H1 (cell line): ENCODE measurements at regions not wholly inside any gene's neighbourhood (a gene's known extent, or its start where the extent isn't known, plus 50 kb on each side); places are given as distances from the start of the nearest gene placed in this dataset.

ENCODE experiments used
- CTCF ChIA-PET: fragments of 300-600 bp; sonication (Branson Sonifier 250); formaldehyde crosslinking; loops from one replicate; lab custom pipeline; 2021; ENCODE audit not compliant: partially characterized antibody; lab: Charles Lee
- POLR2A ChIA-PET: fragments of 300-600 bp; sonication (Branson Sonifier 250); formaldehyde crosslinking; loops from one replicate; lab custom pipeline; 2021; ENCODE audit warnings: inconsistent platforms; ENCODE audit not compliant: partially characterized antibody; lab: Charles Lee
- DNase-seq, 2 experiments: peaks; one replicate each; pipeline versions ENCODE4 v3.0.0 to v3.0.0-alpha.2; 2010 to 2022; ENCODE audit warnings: low spot score in 2 of 2, low read depth in 1 of 2, mixed read lengths in 1 of 2
- FAIRE-seq: peaks from 2 replicates; lab custom pipeline; 2011; peaks lifted over from hg19 to GRCh38; lab: Jason Lieb, UNC
- H2AFZ ChIP-seq: 2 replicates; pipeline ENCODE4 v1.8.1; 2012; ENCODE audit warnings: low read length, inconsistent platforms
- H2AK5ac ChIP-seq: 2 replicates; pipeline ENCODE4 v1.6.1; 2013; ENCODE audit warnings: low read depth, low read length
- H2BK120ac ChIP-seq: replicated peaks from 2 replicates; pipeline ENCODE3; 2013; ENCODE audit warnings: low read depth, low read length, inconsistent platforms
- H2BK12ac ChIP-seq: 2 replicates; pipeline ENCODE4 v1.6.1; 2013; ENCODE audit warnings: low read depth, low read length
- H2BK15ac ChIP-seq: 2 replicates; pipeline ENCODE4 v1.6.1; 2013; ENCODE audit warnings: low read length
- H2BK20ac ChIP-seq: 2 replicates; pipeline ENCODE4 v1.6.1; 2013; ENCODE audit warnings: low read length
- H2BK5ac ChIP-seq: 2 replicates; pipeline ENCODE4 v1.6.1; 2013; ENCODE audit warnings: low read depth, low read length
- H3K14ac ChIP-seq: 2 replicates; pipeline ENCODE4 v1.6.1; 2013; ENCODE audit warnings: inconsistent platforms; ENCODE audit not compliant: insufficient read length
- H3K18ac ChIP-seq: 2 replicates; pipeline ENCODE4 v1.6.1; 2013; ENCODE audit warnings: low read length; ENCODE audit errors: extremely low read depth
- H3K23ac ChIP-seq: 2 replicates; pipeline ENCODE4 v1.6.1; 2013; ENCODE audit warnings: inconsistent platforms; ENCODE audit not compliant: insufficient read length
- H3K23me2 ChIP-seq: 2 replicates; pipeline ENCODE4 v1.6.1; 2013; ENCODE audit warnings: low read depth, low read length
- H3K27ac ChIP-seq: 2 replicates; pipeline ENCODE4 v1.6.1; 2011; ENCODE audit warnings: low read depth, low read length, inconsistent platforms
- H3K27me3 ChIP-seq, 4 experiments: replicated peaks in 1 of 4; 1 replicate in 1 of 4; 2 replicates in 3 of 4; pipeline versions ENCODE4 v1.6.1 to v1.8.1; 2011 to 2013; ENCODE audit warnings: low read length in 3 of 4, mild to moderate bottlenecking in 3 of 4, inconsistent platforms in 2 of 4, mixed read lengths in 2 of 4, moderate library complexity in 1 of 4; ENCODE audit not compliant: control insufficient read depth in 3 of 4, insufficient read depth in 3 of 4; ENCODE audit errors: extremely low read depth in 1 of 4
- H3K36me3 ChIP-seq, 4 experiments: 2 replicates each; pipeline versions ENCODE4 v1.6.1 to v1.8.1; 2011 to 2013; ENCODE audit warnings: mild to moderate bottlenecking in 4 of 4, low read length in 3 of 4, moderate library complexity in 2 of 4, control low read depth in 1 of 4, inconsistent platforms in 1 of 4; ENCODE audit not compliant: insufficient read depth in 4 of 4, control insufficient read depth in 2 of 4
- H3K4ac ChIP-seq: replicated peaks from 2 replicates; pipeline ENCODE3; 2013; ENCODE audit warnings: low read length, low read depth, mixed read lengths, inconsistent platforms; ENCODE audit not compliant: insufficient read length
- H3K4me1 ChIP-seq, 4 experiments: replicated peaks in 1 of 4; 1 replicate in 1 of 4; 2 replicates in 3 of 4; pipeline versions ENCODE4 v1.6.1 to v1.8.1; 2011 to 2013; ENCODE audit warnings: low read length in 3 of 4, inconsistent platforms in 2 of 4, mixed read lengths in 1 of 4; ENCODE audit not compliant: insufficient read depth in 4 of 4, control insufficient read depth in 3 of 4
- H3K4me2 ChIP-seq, 2 experiments: 2 replicates each; pipeline versions ENCODE4 v1.6.1 to v1.8.1; 2011 to 2013; ENCODE audit warnings: low read depth in 2 of 2, low read length in 2 of 2, control low read depth in 1 of 2, inconsistent platforms in 1 of 2, mild to moderate bottlenecking in 1 of 2; ENCODE audit not compliant: insufficient read depth in 1 of 2
- H3K4me3 ChIP-seq, 4 experiments: fragments of 200-600, 300-600 bp in 1 of 4; sonication (generic), shearing (Covaris generic), sonication (Bioruptor Twin) in 1 of 4; 2 replicates each; pipeline versions ENCODE4 v1.5.1 to v1.8.1; 2011 to 2016; ENCODE audit warnings: low read length in 4 of 4, low read depth in 3 of 4, control low read depth in 2 of 4, inconsistent platforms in 2 of 4, mild to moderate bottlenecking in 2 of 4, mixed read lengths in 1 of 4, moderate library complexity in 1 of 4; ENCODE audit not compliant: insufficient read depth in 2 of 4; ENCODE audit errors: extremely low read depth in 1 of 4
- H3K56ac ChIP-seq: replicated peaks from 2 replicates; pipeline ENCODE3; 2013; ENCODE audit warnings: low read depth, mild to moderate bottlenecking, mixed read lengths, low read length, inconsistent platforms; ENCODE audit not compliant: insufficient read length
- H3K79me1 ChIP-seq: 2 replicates; pipeline ENCODE4 v1.6.1; 2013; ENCODE audit warnings: low read depth, low read length, control low read depth
- H3K79me2 ChIP-seq, 2 experiments: 2 replicates each; pipeline versions ENCODE4 v1.6.1 to v1.8.1; 2012 to 2013; ENCODE audit warnings: low read length in 2 of 2, mild to moderate bottlenecking in 2 of 2, inconsistent platforms in 1 of 2; ENCODE audit not compliant: insufficient read depth in 2 of 2, control insufficient read depth in 1 of 2
- H3K9ac ChIP-seq, 4 experiments: replicated peaks in 1 of 4; 1 replicate in 1 of 4; 2 replicates in 3 of 4; pipeline versions ENCODE4 v1.6.1 to v1.8.1; 2011 to 2013; ENCODE audit warnings: low read depth in 3 of 4, low read length in 3 of 4, control low read depth in 2 of 4, mild to moderate bottlenecking in 2 of 4, moderate library complexity in 2 of 4, inconsistent platforms in 1 of 4; ENCODE audit errors: extremely low read depth in 1 of 4
- H3K9me3 ChIP-seq, 2 experiments: 2 replicates each; pipeline versions ENCODE4 v1.6.1 to v1.8.1; 2012 to 2013; ENCODE audit warnings: mild to moderate bottlenecking in 2 of 2, moderate library complexity in 2 of 2, control low read depth in 1 of 2, inconsistent platforms in 1 of 2, low read depth in 1 of 2, low read length in 1 of 2, mixed read lengths in 1 of 2; ENCODE audit not compliant: insufficient read depth in 2 of 2
- H4K20me1 ChIP-seq, 2 experiments: replicated peaks in 1 of 2; 2 replicates each; pipeline versions ENCODE3 to v1.8.1; 2011 to 2013; ENCODE audit warnings: inconsistent platforms in 2 of 2, low read length in 2 of 2, mild to moderate bottlenecking in 1 of 2; ENCODE audit not compliant: insufficient read depth in 2 of 2, control insufficient read depth in 1 of 2
- H4K5ac ChIP-seq: 2 replicates; pipeline ENCODE4 v1.6.1; 2013; ENCODE audit warnings: low read length, low read depth, mixed read lengths, inconsistent platforms; ENCODE audit not compliant: insufficient read length
- H4K8ac ChIP-seq: 2 replicates; pipeline ENCODE4 v1.8.0; 2013; ENCODE audit warnings: mild to moderate bottlenecking, moderate library complexity, low read length, inconsistent platforms; ENCODE audit not compliant: insufficient read depth; ENCODE audit errors: extremely low read depth
- H4K91ac ChIP-seq: replicated peaks from 2 replicates; pipeline ENCODE3; 2013; ENCODE audit warnings: low read length, mixed read lengths, inconsistent platforms; ENCODE audit not compliant: insufficient read length
- CHD2 ChIP-seq: IDR thresholded peaks from 2 replicates; pipeline ENCODE4 v1.6.1; 2012; ENCODE audit warnings: low read length, improper control_type of control experiment
- E2F6 ChIP-seq: IDR thresholded peaks from 2 replicates; pipeline ENCODE4 v1.6.1; 2012; ENCODE audit warnings: inconsistent platforms
- MAX ChIP-seq: IDR thresholded peaks from 2 replicates; pipeline ENCODE4 v1.6.1; 2012; ENCODE audit warnings: inconsistent platforms
- SP4 ChIP-seq: IDR thresholded peaks from 2 replicates; pipeline ENCODE4 v1.6.1; 2012; ENCODE audit warnings: low read length, inconsistent platforms
- TCF12 ChIP-seq: IDR thresholded peaks from 2 replicates; pipeline ENCODE4 v1.6.1; 2011; ENCODE audit warnings: low read depth, mild to moderate bottlenecking, low read length
- WGBS, 2 experiments: shearing (Covaris generic) in 1 of 2; methylation state at CpG; one replicate each; pipeline versions ENCODE4 v1.1.6 to v1.1.7; 2013 to 2015; ENCODE audit warnings: low lambda C conversion rate in 2 of 2, mixed read lengths in 2 of 2, inconsistent platforms in 1 of 2, low coverage in 1 of 2, missing lambda C conversion rate in 1 of 2; ENCODE audit not compliant: insufficient replicate concordance in 2 of 2, insufficient coverage in 1 of 2, insufficient read length in 1 of 2; ENCODE audit errors: extremely low coverage in 1 of 2, missing lambda C conversion rate in 1 of 2; 5-methylcytosine and 5-hydroxymethylcytosine counted together

- Histone ChIP-seq H2AK5ac (no peak overlapping the region), H3K4ac (no peak overlapping the region), H3K79me1 (peaks cover 2% of the 10 kb centered on the region; the same call in 1 of the 2 replicates), H3K56ac (no peak overlapping the region), H2BK20ac (no peak overlapping the region), H3K14ac (no peak overlapping the region), H3K4me3 (no peak overlapping the region), H3K23me2 (peaks cover 15% of the 10 kb centered on the region; the same call in 1 of the 2 replicates), H3K18ac (no peak overlapping the region; the same call in 1 of the 2 replicates), H2BK120ac (no peak overlapping the region), H4K91ac (no peak overlapping the region), H3K27ac (no peak overlapping the region), H3K4me2 (no peak overlapping the region), H4K20me1 (peaks cover 0 to 4% of the 10 kb centered on the region in 2 experiments), H3K9ac (no peak overlapping the region), H2BK15ac (no peak overlapping the region), H2BK12ac (no peak overlapping the region), H2BK5ac (no peak overlapping the region), H4K8ac (no peak overlapping the region), H4K5ac (no peak overlapping the region), H3K9me3 (no peaks in the 10 kb centered on the region), H3K23ac (no peak overlapping the region), H3K79me2 (no peaks in the 10 kb centered on the region), H3K36me3 (no peaks in the 10 kb centered on the region), H2AFZ (no peak overlapping the region), H3K4me1 (peaks cover 2 to 42% (median 31%) of the 10 kb centered on the region in 4 experiments), H3K27me3 (no peaks in the 10 kb centered on the region; a peak in 2 of 7 replicates)
- FAIRE-seq (no peak), DNase-seq (no peak)
- 83% methylated on average over 13 of the region's 13 CpGs; no CpG with 5 or more reads in 1 of the 2 experiments for WGBS, 2 experiments
- TF ChIP-seq MAX (peak; percentile 60), TCF12 (no peak), CHD2 (no peak), SP4 (no peak), E2F6 (peak; percentile 66)
- ChIA-PET POLR2A (interaction anchor here (0.6 to 1.6 kb wide), 3 partner anchors 9 to 139 kb away, joined by 4 read pairs; partner anchors contain the start of gene SLBP), CTCF (interaction anchor here (0.9 to 2.0 kb wide), 6 partner anchors 18 to 218 kb away, joined by 3 to 5 read pairs (median 4); no protein-coding TSS in a partner anchor)
Measured at GRCh38 chr4:1573830-1574459, 110.2 kb downstream of the FAM53A start.
